SU-DHL-6 (cell line): ENCODE measurements at regions not wholly inside any gene's neighbourhood (a gene's known extent, or its start where the extent isn't known, plus 50 kb on each side); places are given as distances from the start of the nearest gene placed in this dataset.

Experiments used
- H2AFZ ChIP-seq: fragments of 200-600 bp; sonication (generic); 2 replicates; pipeline ENCODE4 v1.6.1; 2014; ENCODE audit warnings: low read depth, mild to moderate bottlenecking, moderate library complexity, mixed read lengths, antibody characterized with exemption, low read length; ENCODE audit not compliant: severe bottlenecking
- H3F3A ChIP-seq: fragments of 200-600 bp; shearing (Covaris generic); 2 replicates; pipeline ENCODE4 v1.6.0; 2016; ENCODE audit warnings: antibody characterized with exemption, mild to moderate bottlenecking; ENCODE audit not compliant: insufficient read depth
- H3K27ac ChIP-seq: fragments of 200-600 bp; sonication (generic); 2 replicates; pipeline ENCODE4 v1.5.1; 2016; ENCODE audit warnings: low read depth, mild to moderate bottlenecking, low read length, moderate library complexity, mixed read lengths
- H3K27me3 ChIP-seq: fragments of 200-600 bp; sonication (generic), shearing (Covaris generic); 2 replicates; pipeline ENCODE4 v1.6.0; 2014; ENCODE audit warnings: mild to moderate bottlenecking, low read length
- H3K36me3 ChIP-seq: fragments of 200-600 bp; sonication (generic); 2 replicates; pipeline ENCODE4 v1.6.1; 2014; ENCODE audit warnings: mild to moderate bottlenecking, low read length, mixed read lengths
- H3K4me2 ChIP-seq: fragments of 300-600, 200-600 bp; shearing (Covaris generic), sonication (generic); 2 replicates; pipeline ENCODE4 v1.6.0; 2014; ENCODE audit warnings: low read length, low read depth, mild to moderate bottlenecking; ENCODE audit not compliant: poor library complexity, severe bottlenecking
- H3K4me3 ChIP-seq: fragments of 200-600 bp; sonication (generic); 2 replicates; pipeline ENCODE4 v1.5.1; 2014; ENCODE audit warnings: antibody characterized with exemption, low read length, mild to moderate bottlenecking, mixed read lengths; ENCODE audit not compliant: insufficient read depth, poor library complexity, severe bottlenecking
- H3K79me2 ChIP-seq: fragments of 200-600 bp; sonication (generic); 2 replicates; pipeline ENCODE4 v1.6.1; 2014; ENCODE audit warnings: mild to moderate bottlenecking, low read length, moderate library complexity; ENCODE audit not compliant: insufficient read depth
- H3K9ac ChIP-seq: fragments of 200-600 bp; sonication (generic); 2 replicates; pipeline ENCODE4 v1.7.0; 2014; ENCODE audit warnings: mild to moderate bottlenecking, low read length
- H3K9me2 ChIP-seq: fragments of 200-600 bp; sonication (generic); replicated peaks from 2 replicates; pipeline ENCODE4 v1.6.1; 2014; ENCODE audit warnings: low read length; ENCODE audit not compliant: insufficient read depth
- H3K9me3 ChIP-seq: fragments of 200-600 bp; sonication (generic); 2 replicates; pipeline ENCODE4 v1.6.1; 2014; ENCODE audit warnings: low read length, mixed read lengths; ENCODE audit not compliant: insufficient read depth
- H4K20me1 ChIP-seq: fragments of 200-600 bp; sonication (generic); 2 replicates; pipeline ENCODE4 v1.6.1; 2014; ENCODE audit warnings: low read depth, mild to moderate bottlenecking, antibody characterized with exemption, low read length, moderate library complexity, mixed read lengths
- CTCF ChIP-seq: fragments of 200-600 bp; sonication (generic); IDR thresholded peaks from one replicate; pipeline ENCODE4 v1.5.1; 2017; ENCODE audit warnings: antibody characterized with exemption, mild to moderate bottlenecking, low read length, moderate library complexity; ENCODE audit not compliant: insufficient read depth, poor library complexity, severe bottlenecking
- EZH2phosphoT487 ChIP-seq: fragments of 200-600 bp; sonication (generic), shearing (Covaris generic); conservative IDR thresholded peaks from 2 replicates; pipeline ENCODE4 v1.6.1; 2018; ENCODE audit warnings: mild to moderate bottlenecking, antibody characterized with exemption, low read length, moderate library complexity, mixed read lengths

DNA sequence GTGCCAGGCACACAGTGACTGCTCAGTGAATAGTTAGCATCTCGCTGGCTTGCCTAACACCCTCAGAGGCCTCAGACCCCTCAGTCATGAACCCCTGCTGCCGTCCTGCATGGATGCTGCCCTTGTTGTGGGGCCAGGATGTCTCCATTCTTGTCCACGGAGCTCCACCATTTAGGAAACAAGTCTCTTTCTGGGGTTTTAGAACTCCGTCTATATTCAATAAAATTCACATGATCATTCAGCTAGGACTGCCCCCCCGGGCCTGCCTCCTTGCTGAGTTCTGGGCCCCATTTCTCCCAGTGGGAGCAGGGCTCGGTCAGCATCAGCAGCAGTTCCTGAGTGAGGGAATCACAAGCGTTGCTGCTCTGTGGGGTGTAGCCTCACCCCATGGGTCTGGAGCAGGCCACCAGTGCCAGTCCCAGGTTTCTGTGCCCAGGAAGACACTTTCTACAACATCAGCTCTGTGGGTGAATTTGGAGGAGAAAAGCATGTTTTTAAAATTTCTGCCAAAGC is 134.1 kb downstream of the RHOU start:
- H3K79me2 ChIP-seq, result no peaks in the 10 kb centered on the region
- no peaks in the 10 kb centered on the region for H3K9me2 ChIP-seq
- no peaks in the 10 kb centered on the region for H4K20me1 ChIP-seq
- no peak for TF ChIP-seq CTCF
- TF ChIP-seq EZH2phosphoT487, result no peak
- no peaks in the 10 kb centered on the region for H3F3A ChIP-seq
- H3K27ac ChIP-seq, result no peak overlapping the region
- H3K9ac ChIP-seq, result no peak overlapping the region
- no peak overlapping the region for H2AFZ ChIP-seq
- no peaks in the 10 kb centered on the region for H3K36me3 ChIP-seq
- H3K9me3 ChIP-seq, result no peaks in the 10 kb centered on the region
- H3K4me2 ChIP-seq, result no peak overlapping the region
- no peak overlapping the region for H3K4me3 ChIP-seq
- H3K27me3 ChIP-seq, result no peaks in the 10 kb centered on the region

GRCh38 chr1:228870041-228870713 is 134.9 kb downstream of the RHOU start:
- TF ChIP-seq EZH2phosphoT487, result no peak
- TF ChIP-seq CTCF, result no peak
- Histone ChIP-seq H3K4me3 (no peak overlapping the region), H3K36me3 (no peaks in the 10 kb centered on the region), H3K9me2 (no peaks in the 10 kb centered on the region), H3K79me2 (no peaks in the 10 kb centered on the region), H3K9ac (no peak overlapping the region), H3K9me3 (no peaks in the 10 kb centered on the region), H2AFZ (no peak overlapping the region), H3K4me2 (no peak overlapping the region), H4K20me1 (no peaks in the 10 kb centered on the region), H3K27me3 (no peaks in the 10 kb centered on the region), H3F3A (no peaks in the 10 kb centered on the region), H3K27ac (no peak overlapping the region)

DNA sequence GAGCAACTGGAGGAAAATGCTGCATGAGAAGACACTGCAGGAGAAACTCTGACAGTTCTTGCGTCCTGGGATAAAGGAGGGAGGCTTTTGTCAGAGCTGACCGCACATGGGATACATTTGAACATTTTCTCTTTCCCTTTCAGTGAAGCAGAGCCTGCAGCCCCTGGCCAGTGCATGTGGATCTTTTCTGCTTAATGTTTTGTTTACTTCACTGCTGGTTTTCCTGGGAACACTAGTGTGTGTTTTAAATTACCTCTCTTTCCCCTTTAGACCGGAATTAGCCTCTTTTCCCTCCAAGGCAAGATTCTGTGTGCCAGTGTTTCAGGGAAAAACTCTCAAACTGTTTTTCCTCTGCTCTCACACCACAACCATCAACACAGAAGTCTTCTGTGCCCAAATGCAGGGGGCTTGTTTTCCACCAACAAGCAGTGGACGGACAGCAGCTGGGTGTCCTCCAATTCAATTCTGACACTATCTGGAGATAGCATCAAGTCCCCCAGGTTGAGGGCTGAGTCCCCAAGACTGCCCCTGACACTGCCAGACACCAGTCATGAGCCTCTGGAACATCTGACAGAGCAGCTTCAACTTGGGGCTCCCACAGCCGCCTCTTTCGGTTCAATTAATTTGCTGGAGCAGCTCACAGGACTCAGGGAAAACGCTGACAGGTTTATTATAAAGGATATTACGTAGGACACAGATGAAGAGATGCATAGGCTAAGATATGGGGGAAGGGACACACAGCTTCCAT is 136.2 kb downstream of the RHOU start:
- H3K27me3 ChIP-seq, result no peaks in the 10 kb centered on the region
- no peaks in the 10 kb centered on the region for H3K79me2 ChIP-seq
- H3K27ac ChIP-seq, result no peak overlapping the region
- no peak overlapping the region for H3K4me3 ChIP-seq
- no peaks in the 10 kb centered on the region for H3F3A ChIP-seq
- H3K9ac ChIP-seq, result no peak overlapping the region
- H3K36me3 ChIP-seq, result no peaks in the 10 kb centered on the region
- H4K20me1 ChIP-seq, result no peaks in the 10 kb centered on the region
- no peak overlapping the region for H3K4me2 ChIP-seq
- no peak overlapping the region for H2AFZ ChIP-seq
- TF ChIP-seq CTCF, result no peak
- TF ChIP-seq EZH2phosphoT487, result no peak
- H3K9me2 ChIP-seq, result no peaks in the 10 kb centered on the region
- H3K9me3 ChIP-seq, result no peaks in the 10 kb centered on the region
